SU-DHL-6 (cell line): ENCODE measurements at regions not wholly inside any gene's neighbourhood (a gene's known extent, or its start where the extent isn't known, plus 50 kb on each side); places are given as distances from the start of the nearest gene placed in this dataset.

ENCODE experiments used
- CTCF ChIP-seq: fragments of 200-600 bp; sonication (generic); IDR thresholded peaks from one replicate; pipeline ENCODE4 v1.5.1; 2017; ENCODE audit warnings: antibody characterized with exemption, mild to moderate bottlenecking, low read length, moderate library complexity; ENCODE audit not compliant: insufficient read depth, poor library complexity, severe bottlenecking
- EZH2phosphoT487 ChIP-seq: fragments of 200-600 bp; sonication (generic), shearing (Covaris generic); conservative IDR thresholded peaks from 2 replicates; pipeline ENCODE4 v1.6.1; 2018; ENCODE audit warnings: mild to moderate bottlenecking, antibody characterized with exemption, low read length, moderate library complexity, mixed read lengths

DNA sequence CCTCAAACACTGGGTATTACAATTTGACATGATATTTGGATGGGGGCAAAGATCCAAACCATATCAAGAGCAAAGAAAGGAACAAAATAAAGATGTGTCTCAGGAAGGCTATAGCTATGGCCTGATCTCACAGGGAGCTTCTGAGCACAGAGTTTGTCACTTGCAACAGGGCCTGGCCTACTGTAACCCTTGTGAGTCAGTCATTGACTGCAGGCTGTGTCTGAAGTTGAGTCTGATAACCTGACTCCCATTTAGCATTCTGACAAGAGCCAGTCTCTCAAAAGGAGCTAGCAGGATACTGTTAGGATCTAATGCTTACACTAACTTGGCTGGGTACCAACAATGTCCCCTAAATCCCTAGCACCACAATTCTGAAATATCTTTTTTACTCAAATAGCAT, 612.5 kb upstream of the TECRL start:
- TF ChIP-seq CTCF (no peak), EZH2phosphoT487 (no peak)
